Lung (tissue), 11 donors: ENCODE measurements at regions not wholly inside any gene's neighbourhood (a gene's known extent, or its start where the extent isn't known, plus 50 kb on each side); places are given as distances from the start of the nearest gene placed in this dataset.

ENCODE experiments used
- ATAC-seq: fragments of 200-7000 bp; cut with Tn5 transposase; one replicate; pipeline ENCODE4 v1.9.1; 2020; ENCODE audit warnings: moderate number of reproducible peaks; ENCODE audit not compliant: insufficient read depth, low FRiP score
- DNase-seq, 3 donors: peaks; one replicate each; pipeline ENCODE4 v3.0.0-alpha.2; 2013 to 2017
- H3K27ac ChIP-seq, 2 donors: one replicate each; pipeline ENCODE4 v1.5.1; 2013; ENCODE audit warnings: mild to moderate bottlenecking in 2 of 2, moderate library complexity in 2 of 2, control low read depth in 1 of 2, inconsistent platforms in 1 of 2, low read depth in 1 of 2, low read length in 1 of 2
- H3K27me3 ChIP-seq, 3 donors: one replicate each; pipeline ENCODE4 v1.5.1; 2013; ENCODE audit warnings: low read length in 2 of 3; ENCODE audit not compliant: control insufficient read depth in 3 of 3, insufficient read depth in 3 of 3
- H3K36me3 ChIP-seq, 4 donors: one replicate each; pipeline ENCODE4 v1.5.1; 2013; ENCODE audit warnings: low read length in 4 of 4, mild to moderate bottlenecking in 1 of 4, moderate library complexity in 1 of 4; ENCODE audit not compliant: control insufficient read depth in 4 of 4, insufficient read depth in 4 of 4
- H3K4me1 ChIP-seq, 5 donors: one replicate each; pipeline ENCODE4 v1.5.1; 2013; ENCODE audit warnings: low read length in 5 of 5, mild to moderate bottlenecking in 2 of 5, moderate library complexity in 1 of 5; ENCODE audit not compliant: control insufficient read depth in 5 of 5, insufficient read depth in 5 of 5
- H3K4me3 ChIP-seq: one replicate; pipeline ENCODE4 v1.5.1; 2013; ENCODE audit warnings: mild to moderate bottlenecking, control low read depth, moderate library complexity
- H3K9ac ChIP-seq, 2 donors: one replicate each; pipeline ENCODE4 v1.5.1; 2013; ENCODE audit warnings: low read length in 2 of 2, control low read depth in 1 of 2; ENCODE audit not compliant: insufficient read depth in 1 of 2
- H3K9me3 ChIP-seq, 4 donors: one replicate each; pipeline ENCODE4 v1.5.1; 2013; ENCODE audit warnings: low read length in 3 of 4, mild to moderate bottlenecking in 1 of 4, moderate library complexity in 1 of 4; ENCODE audit not compliant: control insufficient read depth in 4 of 4, insufficient read depth in 3 of 4
- WGBS, 2 donors: extraction: QIAGEN DNeasy Blood & Tissue Kit; methylation state at CpG; one replicate each; pipeline ENCODE4 v1.1.7; 2013; 5-methylcytosine and 5-hydroxymethylcytosine counted together
- TF ChIP-seq, protein P1 (sequence below): IDR thresholded peaks from 2 replicates; pipeline ENCODE4 v1.5.1; 2012; ENCODE audit warnings: mild to moderate bottlenecking; ENCODE audit errors: control extremely low read depth, extremely low read depth
- donor health status: control.
- donor health status: control.
- donor health status: Bipolar disorder and iron deficiency.
- donor health status: healthy.
- donor health status: DM: yes; HTN: yes; CAD: no.

GRCh38 chr2:5410991-5411700, 281.0 kb upstream of the SOX11 start:
- Histone ChIP-seq H3K27ac (no peak overlapping the region), H3K27me3 (no peaks in the 10 kb centered on the region), H3K36me3 (no peaks in the 10 kb centered on the region), H3K4me3 (no peak overlapping the region), H3K9ac (no peak overlapping the region), H3K9me3 (no peaks in the 10 kb centered on the region), H3K4me1 (no peaks in the 10 kb centered on the region)
- WGBS, 2 donors: 75 to 85% methylated on average over 4 of the region's 4 CpGs
- TF ChIP-seq, protein P1, sequence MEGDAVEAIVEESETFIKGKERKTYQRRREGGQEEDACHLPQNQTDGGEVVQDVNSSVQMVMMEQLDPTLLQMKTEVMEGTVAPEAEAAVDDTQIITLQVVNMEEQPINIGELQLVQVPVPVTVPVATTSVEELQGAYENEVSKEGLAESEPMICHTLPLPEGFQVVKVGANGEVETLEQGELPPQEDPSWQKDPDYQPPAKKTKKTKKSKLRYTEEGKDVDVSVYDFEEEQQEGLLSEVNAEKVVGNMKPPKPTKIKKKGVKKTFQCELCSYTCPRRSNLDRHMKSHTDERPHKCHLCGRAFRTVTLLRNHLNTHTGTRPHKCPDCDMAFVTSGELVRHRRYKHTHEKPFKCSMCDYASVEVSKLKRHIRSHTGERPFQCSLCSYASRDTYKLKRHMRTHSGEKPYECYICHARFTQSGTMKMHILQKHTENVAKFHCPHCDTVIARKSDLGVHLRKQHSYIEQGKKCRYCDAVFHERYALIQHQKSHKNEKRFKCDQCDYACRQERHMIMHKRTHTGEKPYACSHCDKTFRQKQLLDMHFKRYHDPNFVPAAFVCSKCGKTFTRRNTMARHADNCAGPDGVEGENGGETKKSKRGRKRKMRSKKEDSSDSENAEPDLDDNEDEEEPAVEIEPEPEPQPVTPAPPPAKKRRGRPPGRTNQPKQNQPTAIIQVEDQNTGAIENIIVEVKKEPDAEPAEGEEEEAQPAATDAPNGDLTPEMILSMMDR: no peak
- ATAC-seq: no peak
- DNase-seq: no peak

- DNase-seq (no peak), ATAC-seq (no peak)
- Histone ChIP-seq H3K27me3 (no peaks in the 10 kb centered on the region), H3K4me1 (no peaks in the 10 kb centered on the region), H3K9ac (no peak overlapping the region), H3K27ac (no peak overlapping the region), H3K9me3 (no peaks in the 10 kb centered on the region), H3K4me3 (no peak overlapping the region), H3K36me3 (no peaks in the 10 kb centered on the region)
- TF ChIP-seq, protein P1: no peak
- WGBS, 2 donors: 88 to 91% methylated on average over 4 of the region's 4 CpGs
Measured at GRCh38 chr2:5412001-5412400, 280.2 kb upstream of the SOX11 start.

DNA sequence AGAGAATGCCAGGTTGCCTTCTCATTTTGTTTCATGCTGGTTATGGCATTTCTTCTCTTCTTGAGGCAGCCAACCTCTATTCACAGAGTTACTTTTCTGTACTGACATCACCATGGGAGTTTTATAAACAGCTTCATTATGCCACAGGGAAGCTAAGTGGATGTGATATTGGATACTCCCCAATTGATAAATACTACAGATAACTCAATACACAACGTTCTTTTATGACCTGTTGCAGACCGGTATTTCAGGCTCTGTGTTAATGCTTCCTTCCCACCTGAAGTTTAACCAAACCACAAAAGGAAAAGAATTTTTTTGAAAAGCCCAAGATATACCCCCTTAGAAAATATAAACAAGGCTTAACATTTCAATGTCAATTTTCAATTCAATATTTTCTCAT, 258.3 kb upstream of the SOX11 start:
- TF ChIP-seq, protein P1: no peak
- Histone ChIP-seq H3K36me3 (no peaks in the 10 kb centered on the region), H3K4me1 (no peaks in the 10 kb centered on the region), H3K9me3 (no peaks in the 10 kb centered on the region), H3K9ac (no peak overlapping the region), H3K4me3 (no peak overlapping the region), H3K27ac (no peak overlapping the region), H3K27me3 (no peaks in the 10 kb centered on the region)
- DNase-seq (peak in 2 of 3 donors; percentile 12 to 43), ATAC-seq (no peak)
- 35 to 41% methylated on average over 2 of the region's 2 CpGs for WGBS, 2 donors

- 89 to 91% methylated on average over 4 of the region's 4 CpGs for WGBS, 2 donors
- no peak overlapping the region for H3K27ac ChIP-seq
- no peak overlapping the region for H3K9ac ChIP-seq
- no peak for DNase-seq
- H3K9me3 ChIP-seq: no peaks in the 10 kb centered on the region
- no peak for ATAC-seq
- TF ChIP-seq, protein P1: no peak
- no peaks in the 10 kb centered on the region for H3K27me3 ChIP-seq
- H3K36me3 ChIP-seq: no peaks in the 10 kb centered on the region
- H3K4me3 ChIP-seq: no peak overlapping the region
- H3K4me1 ChIP-seq: no peaks in the 10 kb centered on the region
Measured at GRCh38 chr2:5437375-5437774, 254.8 kb upstream of the SOX11 start.
